ENCODE measurements at regions not wholly inside any gene's neighbourhood (a gene's known extent, or its start where the extent isn't known, plus 50 kb on each side); places are given as distances from the start of the nearest gene placed in this dataset.

DNA sequence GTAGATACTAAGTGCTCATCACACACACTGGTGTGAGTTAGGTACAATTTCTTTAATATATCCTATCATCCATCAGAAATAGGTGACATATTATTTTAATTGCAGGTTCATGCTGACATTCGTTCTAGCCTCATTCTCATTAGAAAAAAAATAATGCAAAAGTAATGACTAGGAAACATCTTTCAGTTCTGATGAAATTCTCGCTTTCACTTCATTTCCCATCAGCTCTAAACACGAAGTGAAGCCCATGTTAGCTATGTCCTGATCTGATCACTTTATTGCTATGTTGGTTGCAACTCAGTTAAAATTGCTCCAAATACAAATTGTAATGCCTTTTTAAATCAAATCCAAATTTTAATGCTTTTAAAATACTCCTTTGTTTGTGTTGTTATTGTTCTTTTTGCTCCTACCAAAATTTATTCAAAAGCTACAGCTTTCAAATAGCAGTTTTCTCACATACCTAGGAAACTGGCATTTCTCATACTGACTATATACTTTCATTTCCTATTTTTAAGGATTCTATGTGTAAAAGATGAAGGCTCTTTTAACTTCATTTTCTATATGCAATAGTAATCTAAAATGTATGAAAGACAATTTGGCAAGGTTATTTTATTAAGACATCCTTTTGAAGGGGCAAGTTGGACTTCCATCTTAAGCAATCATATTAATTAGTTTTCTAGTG lies 1237.8 kb upstream of the ACO1 start:
- no peak for DNase-seq
- Histone ChIP-seq H2BK120ac (ENCODE audit: insufficient read depth, low read length, poor library complexity) (no peak overlapping the region), H3K27me3 (ENCODE audit: insufficient read depth, low read length) (no peaks in the 10 kb centered on the region), H3K79me1 (ENCODE audit: low read length) (no peaks in the 10 kb centered on the region), H2BK12ac (ENCODE audit: low read length) (no peak overlapping the region), H3K4me2 (ENCODE audit: low read length) (no peak overlapping the region), H4K8ac (ENCODE audit: low read depth, low read length) (no peak overlapping the region), H3K14ac (ENCODE audit: low read length) (no peak overlapping the region), H3K27ac (ENCODE audit: low read depth, low read length) (no peak overlapping the region), H3K4me1 (ENCODE audit: control insufficient read depth in 1 of 2, insufficient read depth in 2 of 2, low read length in 2 of 2) (no peaks in the 10 kb centered on the region), H3K23ac (ENCODE audit: low read length) (no peak overlapping the region), H3K4ac (ENCODE audit: low read depth, low read length) (no peak overlapping the region), H4K12ac (ENCODE audit: low read depth, low read length) (no peak overlapping the region), H2AFZ (ENCODE audit: insufficient read depth, low read length, poor library complexity) (no peak overlapping the region), H3K79me2 (ENCODE audit: control insufficient read depth, insufficient read depth, low read length, poor library complexity) (no peaks in the 10 kb centered on the region), H4K91ac (ENCODE audit: low read depth, low read length) (no peak overlapping the region), H3K36me3 (ENCODE audit: control insufficient read depth in 1 of 2, insufficient read depth in 2 of 2, low read length in 2 of 2) (no peaks in the 10 kb centered on the region), H2AK5ac (ENCODE audit: low read length) (no peak overlapping the region), H3K9ac (ENCODE audit: low read length) (no peak overlapping the region), H2BK5ac (ENCODE audit: low read depth, low read length, poor library complexity) (no peak overlapping the region), H3K4me3 (ENCODE audit: low read depth, low read length) (no peak overlapping the region), H3K18ac (ENCODE audit: low read length) (no peak overlapping the region), H3K9me3 (ENCODE audit: insufficient read depth, low read depth, low read length) (no peaks in the 10 kb centered on the region)
- no CpG with 5 or more reads among the region's 3 CpGs for WGBS (ENCODE audit: extremely low coverage, insufficient coverage, insufficient read length)

DNA sequence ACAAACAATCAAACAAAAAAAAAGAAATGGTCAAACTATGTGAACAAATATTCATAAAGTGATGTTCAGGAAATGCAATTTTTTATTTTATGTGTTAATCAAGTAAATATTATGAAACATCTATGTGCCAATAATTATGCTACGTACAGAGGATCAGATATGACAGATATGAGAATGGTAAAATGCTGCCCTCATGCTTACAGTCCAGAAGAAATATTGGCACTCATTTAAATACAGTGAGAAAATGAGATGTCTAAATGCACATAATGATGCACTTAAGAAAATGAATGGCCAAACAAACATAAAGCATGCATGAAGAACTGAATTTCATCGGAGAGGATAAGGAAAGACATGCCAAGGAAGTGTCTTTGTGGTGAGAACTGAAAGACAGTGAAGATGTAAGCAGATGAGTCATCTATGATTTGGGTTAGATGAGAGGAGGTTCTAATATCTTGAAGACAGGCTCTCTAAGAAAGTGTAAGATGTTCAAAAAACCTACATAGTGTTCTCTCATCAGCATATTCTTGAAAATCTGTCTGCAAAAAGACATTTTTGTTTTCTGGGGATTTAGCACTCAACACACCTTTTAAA lies 1231.1 kb upstream of the ACO1 start:
- Histone ChIP-seq H3K18ac (ENCODE audit: low read length) (no peak overlapping the region), H3K14ac (ENCODE audit: low read length) (no peak overlapping the region), H4K91ac (ENCODE audit: low read depth, low read length) (no peak overlapping the region), H3K36me3 (ENCODE audit: control insufficient read depth in 1 of 2, insufficient read depth in 2 of 2, low read length in 2 of 2) (no peaks in the 10 kb centered on the region), H3K4ac (ENCODE audit: low read depth, low read length) (no peak overlapping the region), H2BK120ac (ENCODE audit: insufficient read depth, low read length, poor library complexity) (no peak overlapping the region), H3K79me2 (ENCODE audit: control insufficient read depth, insufficient read depth, low read length, poor library complexity) (no peaks in the 10 kb centered on the region), H2BK5ac (ENCODE audit: low read depth, low read length, poor library complexity) (no peak overlapping the region), H3K9ac (ENCODE audit: low read length) (no peak overlapping the region), H3K4me2 (ENCODE audit: low read length) (no peak overlapping the region), H3K27ac (ENCODE audit: low read depth, low read length) (no peak overlapping the region), H3K4me1 (ENCODE audit: control insufficient read depth in 1 of 2, insufficient read depth in 2 of 2, low read length in 2 of 2) (no peaks in the 10 kb centered on the region), H2AK5ac (ENCODE audit: low read length) (no peak overlapping the region), H3K27me3 (ENCODE audit: insufficient read depth, low read length) (no peaks in the 10 kb centered on the region), H3K23ac (ENCODE audit: low read length) (no peak overlapping the region), H3K79me1 (ENCODE audit: low read length) (no peaks in the 10 kb centered on the region), H4K12ac (ENCODE audit: low read depth, low read length) (no peak overlapping the region), H4K8ac (ENCODE audit: low read depth, low read length) (no peak overlapping the region), H3K4me3 (ENCODE audit: low read depth, low read length) (no peak overlapping the region), H3K9me3 (ENCODE audit: insufficient read depth, low read depth, low read length) (no peaks in the 10 kb centered on the region), H2AFZ (ENCODE audit: insufficient read depth, low read length, poor library complexity) (no peak overlapping the region), H2BK12ac (ENCODE audit: low read length) (no peak overlapping the region)
- no peak for DNase-seq
- no CpG with 5 or more reads among the region's 2 CpGs for WGBS (ENCODE audit: extremely low coverage, insufficient coverage, insufficient read length)

DNA sequence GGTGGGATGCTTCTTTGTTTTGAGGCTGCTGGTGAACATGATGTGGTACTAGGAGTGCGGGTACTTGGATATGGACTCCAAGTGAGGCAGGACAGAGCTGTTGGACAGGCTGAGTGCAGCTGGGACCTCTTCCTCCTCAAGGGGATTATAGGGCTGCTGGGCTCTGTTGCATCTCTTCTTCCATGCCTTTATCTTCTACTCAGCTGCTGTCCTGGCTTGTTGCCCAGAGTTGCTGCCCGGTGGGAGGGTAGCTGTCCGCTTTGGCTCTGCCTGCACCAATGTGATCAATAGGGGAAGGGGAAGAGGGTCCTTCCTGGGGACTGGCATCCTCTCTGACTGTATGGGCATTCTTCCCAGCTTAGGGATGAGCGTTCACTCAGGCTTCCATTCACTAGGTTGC lies 1217.9 kb upstream of the ACO1 start:
- no peak overlapping the region for H2AFZ ChIP-seq (ENCODE audit: insufficient read depth, low read length, poor library complexity)
- no peak overlapping the region for H3K27ac ChIP-seq (ENCODE audit: low read depth, low read length)
- H3K9me3 ChIP-seq (ENCODE audit: insufficient read depth, low read depth, low read length): no peaks in the 10 kb centered on the region
- no peak overlapping the region for H2AK5ac ChIP-seq (ENCODE audit: low read length)
- no peaks in the 10 kb centered on the region for H3K79me2 ChIP-seq (ENCODE audit: control insufficient read depth, insufficient read depth, low read length, poor library complexity)
- no peaks in the 10 kb centered on the region for H3K27me3 ChIP-seq (ENCODE audit: insufficient read depth, low read length)
- no peaks in the 10 kb centered on the region for H3K4me1 ChIP-seq (ENCODE audit: control insufficient read depth in 1 of 2, insufficient read depth in 2 of 2, low read length in 2 of 2)
- no peak overlapping the region for H3K4ac ChIP-seq (ENCODE audit: low read depth, low read length)
- no peaks in the 10 kb centered on the region for H3K79me1 ChIP-seq (ENCODE audit: low read length)
- no peak for DNase-seq
- H2BK120ac ChIP-seq (ENCODE audit: insufficient read depth, low read length, poor library complexity): no peak overlapping the region
- no peak overlapping the region for H4K91ac ChIP-seq (ENCODE audit: low read depth, low read length)
- WGBS (ENCODE audit: extremely low coverage, insufficient coverage, insufficient read length): no CpG with 5 or more reads among the region's 4 CpGs
- H2BK5ac ChIP-seq (ENCODE audit: low read depth, low read length, poor library complexity): no peak overlapping the region
- H3K4me2 ChIP-seq (ENCODE audit: low read length): no peak overlapping the region
- H2BK12ac ChIP-seq (ENCODE audit: low read length): no peak overlapping the region
- no peak overlapping the region for H3K4me3 ChIP-seq (ENCODE audit: low read depth, low read length)
- H3K36me3 ChIP-seq (ENCODE audit: control insufficient read depth in 1 of 2, insufficient read depth in 2 of 2, low read length in 2 of 2): no peaks in the 10 kb centered on the region
- H3K14ac ChIP-seq (ENCODE audit: low read length): no peak overlapping the region
- no peak overlapping the region for H4K12ac ChIP-seq (ENCODE audit: low read depth, low read length)
- H4K8ac ChIP-seq (ENCODE audit: low read depth, low read length): no peak overlapping the region
- H3K23ac ChIP-seq (ENCODE audit: low read length): no peak overlapping the region
- H3K9ac ChIP-seq (ENCODE audit: low read length): no peak overlapping the region
- no peak overlapping the region for H3K18ac ChIP-seq (ENCODE audit: low read length)

DNA sequence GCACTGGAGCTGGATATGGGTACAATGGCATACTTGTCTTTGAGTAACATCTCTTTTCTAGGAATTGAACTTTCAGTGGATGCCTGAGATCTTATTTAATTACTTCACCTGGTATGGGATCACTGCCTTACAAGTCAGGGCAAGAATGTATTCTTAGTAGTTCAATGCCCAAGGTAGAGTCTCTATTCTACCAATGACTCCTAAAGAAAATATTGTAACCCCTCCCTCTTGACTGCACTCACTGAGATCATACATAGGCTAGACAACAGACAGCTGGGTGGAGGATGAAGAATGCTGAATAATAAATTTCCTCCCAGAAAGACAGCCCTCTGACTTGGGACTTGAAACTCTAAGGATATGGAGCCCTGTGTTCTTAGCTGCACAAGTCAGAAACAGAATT lies 1216.3 kb upstream of the ACO1 start:
- Histone ChIP-seq H2BK120ac (ENCODE audit: insufficient read depth, low read length, poor library complexity) (no peak overlapping the region), H4K12ac (ENCODE audit: low read depth, low read length) (no peak overlapping the region), H3K18ac (ENCODE audit: low read length) (no peak overlapping the region), H3K23ac (ENCODE audit: low read length) (no peak overlapping the region), H3K9me3 (ENCODE audit: insufficient read depth, low read depth, low read length) (no peaks in the 10 kb centered on the region), H3K79me2 (ENCODE audit: control insufficient read depth, insufficient read depth, low read length, poor library complexity) (no peaks in the 10 kb centered on the region), H2AFZ (ENCODE audit: insufficient read depth, low read length, poor library complexity) (no peak overlapping the region), H2AK5ac (ENCODE audit: low read length) (no peak overlapping the region), H2BK5ac (ENCODE audit: low read depth, low read length, poor library complexity) (no peak overlapping the region), H4K91ac (ENCODE audit: low read depth, low read length) (no peak overlapping the region), H3K4me3 (ENCODE audit: low read depth, low read length) (no peak overlapping the region), H3K4me1 (ENCODE audit: control insufficient read depth in 1 of 2, insufficient read depth in 2 of 2, low read length in 2 of 2) (no peaks in the 10 kb centered on the region), H3K27ac (ENCODE audit: low read depth, low read length) (no peak overlapping the region), H2BK12ac (ENCODE audit: low read length) (no peak overlapping the region), H3K4ac (ENCODE audit: low read depth, low read length) (no peak overlapping the region), H3K27me3 (ENCODE audit: insufficient read depth, low read length) (no peaks in the 10 kb centered on the region), H4K8ac (ENCODE audit: low read depth, low read length) (no peak overlapping the region), H3K4me2 (ENCODE audit: low read length) (no peak overlapping the region), H3K14ac (ENCODE audit: low read length) (no peak overlapping the region), H3K79me1 (ENCODE audit: low read length) (no peaks in the 10 kb centered on the region), H3K9ac (ENCODE audit: low read length) (no peak overlapping the region), H3K36me3 (ENCODE audit: control insufficient read depth in 1 of 2, insufficient read depth in 2 of 2, low read length in 2 of 2) (no peaks in the 10 kb centered on the region)
- no peak for DNase-seq
